ENCODE measurements at regions not wholly inside any gene's neighbourhood (a gene's known extent, or its start where the extent isn't known, plus 50 kb on each side); places are given as distances from the start of the nearest gene placed in this dataset.

DNA sequence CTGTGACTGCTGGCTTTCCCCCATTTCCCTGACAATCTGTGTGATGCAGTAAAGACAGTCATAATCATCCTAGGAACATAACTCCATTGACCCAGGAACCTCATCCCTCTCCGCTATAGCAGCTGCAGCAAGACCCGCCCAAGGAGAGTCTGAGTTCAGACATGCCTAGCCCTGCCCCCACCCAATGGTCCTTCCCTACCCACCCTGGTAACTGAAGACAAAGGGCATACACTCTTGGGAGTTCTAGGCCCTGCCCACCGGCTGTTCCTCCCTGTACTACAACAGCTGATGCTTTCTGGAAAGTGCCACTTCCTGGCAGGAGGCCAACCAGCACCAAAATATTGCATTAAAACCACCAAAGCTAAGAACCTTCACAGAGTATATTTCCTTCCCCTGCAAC is 1035.6 kb downstream of the C4orf33 start:
- Mint-ChIP-seq H3K4me1 (ENCODE audit: low read depth) (no peaks in the 10 kb centered on the region), H3K27me3 (no peaks in the 10 kb centered on the region), H3K9me3 (peaks cover 12% of the 10 kb centered on the region), H3K27ac (no peak overlapping the region), H3K36me3 (ENCODE audit: low read depth) (no peaks in the 10 kb centered on the region), H3K4me3 (no peak overlapping the region)
- Histone ChIP-seq H3K27me3 (ENCODE audit: control insufficient read depth in 1 of 2, insufficient read depth in 2 of 2, low read length in 2 of 2) (no peaks in the 10 kb centered on the region), H3K9me3 (ENCODE audit: control insufficient read depth in 1 of 2, insufficient read depth in 1 of 2, low read length in 2 of 2) (peaks cover 0 to 5% of the 10 kb centered on the region in 2 experiments), H3K27ac (ENCODE audit: low read depth in 1 of 2, low read length in 2 of 2) (no peak overlapping the region), H3K36me3 (ENCODE audit: insufficient read depth, low read length) (no peaks in the 10 kb centered on the region), H3K4me1 (ENCODE audit: insufficient read depth, low read length) (no peaks in the 10 kb centered on the region), H3K4me3 (ENCODE audit: low read length) (no peak overlapping the region)
- ChIA-PET CTCF (no interaction called here), POLR2A (no interaction called here)
- no peak for DNase-seq
- intact Hi-C loops (cut with DNase I, micrococcal nuclease) = no loop called here
- ATAC-seq (ENCODE audit: poor library complexity) = no peak
- TF ChIP-seq, protein P1, sequence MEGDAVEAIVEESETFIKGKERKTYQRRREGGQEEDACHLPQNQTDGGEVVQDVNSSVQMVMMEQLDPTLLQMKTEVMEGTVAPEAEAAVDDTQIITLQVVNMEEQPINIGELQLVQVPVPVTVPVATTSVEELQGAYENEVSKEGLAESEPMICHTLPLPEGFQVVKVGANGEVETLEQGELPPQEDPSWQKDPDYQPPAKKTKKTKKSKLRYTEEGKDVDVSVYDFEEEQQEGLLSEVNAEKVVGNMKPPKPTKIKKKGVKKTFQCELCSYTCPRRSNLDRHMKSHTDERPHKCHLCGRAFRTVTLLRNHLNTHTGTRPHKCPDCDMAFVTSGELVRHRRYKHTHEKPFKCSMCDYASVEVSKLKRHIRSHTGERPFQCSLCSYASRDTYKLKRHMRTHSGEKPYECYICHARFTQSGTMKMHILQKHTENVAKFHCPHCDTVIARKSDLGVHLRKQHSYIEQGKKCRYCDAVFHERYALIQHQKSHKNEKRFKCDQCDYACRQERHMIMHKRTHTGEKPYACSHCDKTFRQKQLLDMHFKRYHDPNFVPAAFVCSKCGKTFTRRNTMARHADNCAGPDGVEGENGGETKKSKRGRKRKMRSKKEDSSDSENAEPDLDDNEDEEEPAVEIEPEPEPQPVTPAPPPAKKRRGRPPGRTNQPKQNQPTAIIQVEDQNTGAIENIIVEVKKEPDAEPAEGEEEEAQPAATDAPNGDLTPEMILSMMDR (IDR thresholded peaks at IDR 0.05) = no peak

DNA sequence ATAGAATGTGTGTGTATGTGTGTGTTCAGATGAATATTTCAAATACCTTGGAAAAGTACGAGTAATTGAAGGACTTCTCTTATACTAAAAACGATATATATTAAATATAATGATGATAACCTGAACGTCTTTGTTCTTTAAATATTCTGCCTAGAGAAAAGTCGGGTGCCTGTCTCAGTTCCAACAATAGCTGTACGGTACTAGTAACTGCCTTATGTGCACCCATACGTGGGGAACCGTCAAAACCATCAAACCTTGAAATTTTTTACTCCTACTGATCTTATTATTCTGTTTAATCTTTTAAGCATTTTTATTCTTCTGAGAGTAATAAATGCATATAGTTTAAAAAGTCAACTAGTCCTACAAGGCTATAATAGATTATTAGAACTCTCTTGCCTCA is 1045.7 kb downstream of the C4orf33 start:
- POLR2A ChIA-PET = no interaction called here
- H3K4me1 Mint-ChIP-seq (ENCODE audit: low read depth) = no peaks in the 10 kb centered on the region
- no peak for DNase-seq
- H3K9me3 Mint-ChIP-seq = peaks cover 3% of the 10 kb centered on the region
- Histone ChIP-seq H3K4me3 (ENCODE audit: low read length) (no peak overlapping the region), H3K27me3 (ENCODE audit: control insufficient read depth in 1 of 2, insufficient read depth in 2 of 2, low read length in 2 of 2) (no peaks in the 10 kb centered on the region), H3K4me1 (ENCODE audit: insufficient read depth, low read length) (no peaks in the 10 kb centered on the region), H3K9me3 (ENCODE audit: control insufficient read depth in 1 of 2, insufficient read depth in 1 of 2, low read length in 2 of 2) (no peaks in the 10 kb centered on the region), H3K36me3 (ENCODE audit: insufficient read depth, low read length) (no peaks in the 10 kb centered on the region), H3K27ac (ENCODE audit: low read depth in 1 of 2, low read length in 2 of 2) (no peak overlapping the region)
- H3K36me3 Mint-ChIP-seq (ENCODE audit: low read depth) = no peaks in the 10 kb centered on the region
- intact Hi-C loops (cut with DNase I, micrococcal nuclease) = no loop called here
- CTCF ChIA-PET = no interaction called here
- no peak for ATAC-seq (ENCODE audit: poor library complexity)
- TF ChIP-seq, protein P1 (IDR thresholded peaks at IDR 0.05) = no peak
- no peak overlapping the region for H3K4me3 Mint-ChIP-seq
- no peak overlapping the region for H3K27ac Mint-ChIP-seq
- H3K27me3 Mint-ChIP-seq = no peaks in the 10 kb centered on the region

DNA sequence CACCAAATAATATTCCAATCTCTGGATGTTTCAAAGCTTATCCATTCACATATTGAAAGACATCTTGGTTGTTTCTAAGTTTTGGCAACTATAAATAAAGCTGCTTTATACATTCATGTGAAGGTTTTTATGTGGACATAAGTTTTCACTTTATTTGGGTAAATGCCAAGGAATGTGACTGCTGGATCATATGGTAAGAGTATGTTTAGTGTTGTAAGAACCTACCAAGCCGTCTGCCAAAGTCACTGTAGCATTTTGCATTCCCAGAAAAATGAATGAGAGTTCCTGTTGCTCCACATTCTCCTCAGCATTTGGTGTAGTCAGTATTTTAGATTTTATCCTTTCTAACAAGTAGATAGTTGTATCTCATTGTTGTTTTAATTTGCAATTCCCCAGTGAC is 1047.7 kb downstream of the C4orf33 start:
- Mint-ChIP-seq H3K4me3 (no peak overlapping the region), H3K27me3 (no peaks in the 10 kb centered on the region), H3K9me3 (peaks cover 8% of the 10 kb centered on the region), H3K27ac (no peak overlapping the region), H3K4me1 (ENCODE audit: low read depth) (no peaks in the 10 kb centered on the region), H3K36me3 (ENCODE audit: low read depth) (no peaks in the 10 kb centered on the region)
- intact Hi-C loops (cut with DNase I, micrococcal nuclease) = no loop called here
- ChIA-PET CTCF (no interaction called here), POLR2A (no interaction called here)
- ATAC-seq (ENCODE audit: poor library complexity) (no peak), DNase-seq (no peak)
- TF ChIP-seq, protein P1 (IDR thresholded peaks at IDR 0.05) = no peak
- Histone ChIP-seq H3K4me3 (ENCODE audit: low read length) (no peak overlapping the region), H3K36me3 (ENCODE audit: insufficient read depth, low read length) (no peaks in the 10 kb centered on the region), H3K9me3 (ENCODE audit: control insufficient read depth in 1 of 2, insufficient read depth in 1 of 2, low read length in 2 of 2) (no peaks in the 10 kb centered on the region), H3K27me3 (ENCODE audit: control insufficient read depth in 1 of 2, insufficient read depth in 2 of 2, low read length in 2 of 2) (no peaks in the 10 kb centered on the region), H3K4me1 (ENCODE audit: insufficient read depth, low read length) (no peaks in the 10 kb centered on the region), H3K27ac (ENCODE audit: low read depth in 1 of 2, low read length in 2 of 2) (no peak overlapping the region)

All from CD4-positive, alpha-beta T cell (primary cell).